Neural cell (in vitro differentiated cells): ENCODE measurements at regions not wholly inside any gene's neighbourhood (a gene's known extent, or its start where the extent isn't known, plus 50 kb on each side); places are given as distances from the start of the nearest gene placed in this dataset.

Source experiments
- H2AFZ ChIP-seq: fragments of 200-600, 300-800 bp; sonication (generic), shearing (Covaris generic); 2 replicates; pipeline ENCODE4 v1.6.0; 2014; ENCODE audit warnings: low read depth, mild to moderate bottlenecking, antibody characterized with exemption, low read length, moderate library complexity
- H3F3A ChIP-seq: fragments of 200-600 bp; shearing (Covaris generic); 2 replicates; pipeline ENCODE4 v1.6.1; 2016; ENCODE audit warnings: mild to moderate bottlenecking, moderate library complexity, mixed read lengths, antibody characterized with exemption, low read length; ENCODE audit not compliant: insufficient read depth, poor library complexity, severe bottlenecking
- H3K27ac ChIP-seq: fragments of 200-600, 300-800 bp; sonication (generic), shearing (Covaris generic); 2 replicates; pipeline ENCODE4 v1.5.1; 2014; ENCODE audit warnings: mild to moderate bottlenecking, low read length, moderate library complexity
- H3K27me3 ChIP-seq: fragments of 300-800, 200-600 bp; sonication (generic), shearing (Covaris generic); 2 replicates; pipeline ENCODE4 v1.6.0; 2014; ENCODE audit warnings: mild to moderate bottlenecking, low read depth, low read length, moderate library complexity; ENCODE audit not compliant: insufficient read depth
- H3K36me3 ChIP-seq: fragments of 300-800, 200-600 bp; sonication (generic), shearing (Covaris generic); 2 replicates; pipeline ENCODE4 v1.5.1; 2014; ENCODE audit warnings: mild to moderate bottlenecking, antibody characterized with exemption, low read length, moderate library complexity; ENCODE audit not compliant: insufficient read depth
- H3K4me2 ChIP-seq: fragments of 300-800, 200-600 bp; sonication (generic), shearing (Covaris generic); 2 replicates; pipeline ENCODE4 v1.6.0; 2014; ENCODE audit warnings: mild to moderate bottlenecking, low read length
- H3K4me3 ChIP-seq: fragments of 300-800, 200-600 bp; sonication (generic), shearing (Covaris generic); 2 replicates; pipeline ENCODE4 v1.5.1; 2014; ENCODE audit warnings: mild to moderate bottlenecking, low read length, moderate library complexity
- H3K79me2 ChIP-seq: fragments of 200-600 bp; shearing (Covaris generic); replicated peaks from 2 replicates; pipeline ENCODE4 v1.6.0; 2014; ENCODE audit warnings: mild to moderate bottlenecking, low read length, moderate library complexity; ENCODE audit not compliant: insufficient read depth
- H3K9ac ChIP-seq: fragments of 300-800, 200-600 bp; sonication (generic), shearing (Covaris generic); 2 replicates; pipeline ENCODE4 v1.6.1; 2016; ENCODE audit warnings: mild to moderate bottlenecking, low read length, mixed read lengths
- H3K9me2 ChIP-seq: fragments of 200-600 bp; shearing (Covaris generic); 2 replicates; pipeline ENCODE4 v1.6.1; 2016; ENCODE audit warnings: mild to moderate bottlenecking, low read length, mixed read lengths; ENCODE audit not compliant: insufficient read depth
- H3K9me3 ChIP-seq: fragments of 200-600, 300-800 bp; sonication (generic), shearing (Covaris generic); 2 replicates; pipeline ENCODE4 v1.6.1; 2016; ENCODE audit warnings: mild to moderate bottlenecking, mixed run types, low read length, moderate library complexity, mixed read lengths
- H4K20me1 ChIP-seq: fragments of 200-600 bp; shearing (Covaris generic); 2 replicates; pipeline ENCODE4 v1.6.1; 2016; ENCODE audit warnings: mild to moderate bottlenecking, mixed run types; ENCODE audit not compliant: insufficient read depth
- CTCF ChIP-seq: fragments of 450-650 bp; IDR thresholded peaks from 2 replicates; pipeline ENCODE4 v1.5.1; 2014; ENCODE audit warnings: antibody characterized with exemption, mild to moderate bottlenecking, moderate library complexity; ENCODE audit not compliant: poor library complexity, severe bottlenecking
- EP300 ChIP-seq: fragments of 450-650 bp; conservative IDR thresholded peaks from 2 replicates; pipeline ENCODE4 v1.6.1; 2014; ENCODE audit warnings: antibody characterized with exemption, mild to moderate bottlenecking, moderate library complexity; ENCODE audit not compliant: poor library complexity, severe bottlenecking
- EZH2 ChIP-seq: fragments of 200-600, 300-800 bp; shearing (Covaris generic), sonication (generic); IDR thresholded peaks from 2 replicates; pipeline ENCODE4 v1.6.1; 2014; ENCODE audit warnings: antibody characterized with exemption, low read length, borderline replicate concordance, mild to moderate bottlenecking; ENCODE audit not compliant: insufficient read depth, poor library complexity, severe bottlenecking
- MXI1 ChIP-seq: fragments of 450-650 bp; conservative IDR thresholded peaks from 2 replicates; pipeline ENCODE4 v1.6.1; 2014; ENCODE audit warnings: antibody characterized with exemption, mild to moderate bottlenecking; ENCODE audit not compliant: poor library complexity, severe bottlenecking
- POLR2AphosphoS5 ChIP-seq: IDR thresholded peaks from 2 replicates; pipeline ENCODE4 v1.6.1; 2012
- RAD21 ChIP-seq: fragments of 450-650 bp; conservative IDR thresholded peaks from 2 replicates; pipeline ENCODE4 v1.6.1; 2014; ENCODE audit warnings: antibody characterized with exemption, mild to moderate bottlenecking, moderate library complexity
- REST ChIP-seq: IDR thresholded peaks from 2 replicates; pipeline ENCODE4 v1.6.1; 2012; ENCODE audit warnings: borderline replicate concordance
- SMC3 ChIP-seq: fragments of 450-650 bp; conservative IDR thresholded peaks from 2 replicates; pipeline ENCODE4 v1.6.1; 2014; ENCODE audit warnings: antibody characterized with exemption, mild to moderate bottlenecking, moderate library complexity; ENCODE audit not compliant: poor library complexity
- TAF1 ChIP-seq: IDR thresholded peaks from 2 replicates; pipeline ENCODE4 v1.6.1; 2012; ENCODE audit warnings: low read depth

- Histone ChIP-seq H3K4me2 (no peak overlapping the region), H3F3A (no peaks in the 10 kb centered on the region), H3K9ac (no peak overlapping the region), H3K9me3 (no peaks in the 10 kb centered on the region), H3K27ac (no peak overlapping the region), H3K36me3 (no peaks in the 10 kb centered on the region), H3K27me3 (no peaks in the 10 kb centered on the region), H3K79me2 (no peaks in the 10 kb centered on the region), H3K9me2 (no peaks in the 10 kb centered on the region), H4K20me1 (no peaks in the 10 kb centered on the region), H2AFZ (no peak overlapping the region), H3K4me3 (no peak overlapping the region)
- TF ChIP-seq REST, result no peak
- no peak for TF ChIP-seq RAD21
- TF ChIP-seq EP300, result no peak
- TF ChIP-seq CTCF, result no peak
- TF ChIP-seq SMC3, result no peak
- no peak for TF ChIP-seq EZH2
- no peak for TF ChIP-seq MXI1
- no peak for TF ChIP-seq POLR2AphosphoS5
- no peak for TF ChIP-seq TAF1
Measured at GRCh38 chr7:136117539-136117938, 140.4 kb upstream of the MTPN start.

- no peak for TF ChIP-seq CTCF
- no peak for TF ChIP-seq EZH2
- no peak for TF ChIP-seq SMC3
- no peak for TF ChIP-seq MXI1
- TF ChIP-seq POLR2AphosphoS5, result no peak
- TF ChIP-seq RAD21, result no peak
- TF ChIP-seq EP300, result no peak
- TF ChIP-seq TAF1, result no peak
- no peak for TF ChIP-seq REST
- no peaks in the 10 kb centered on the region for H3K9me2 ChIP-seq
Measured at GRCh38 chr7:136116186-136116585, 139.0 kb upstream of the MTPN start.

More at GRCh38 chr7:136116186-136116585, 139.0 kb upstream of the MTPN start:
- Histone ChIP-seq H4K20me1 (no peaks in the 10 kb centered on the region), H3K36me3 (no peaks in the 10 kb centered on the region), H3K4me3 (no peak overlapping the region), H3K9me3 (no peaks in the 10 kb centered on the region), H3K79me2 (no peaks in the 10 kb centered on the region), H3K4me2 (no peak overlapping the region), H3K27ac (no peak overlapping the region), H3K27me3 (no peaks in the 10 kb centered on the region), H3K9ac (no peak overlapping the region), H2AFZ (no peak overlapping the region), H3F3A (no peaks in the 10 kb centered on the region)
